NCI-H2029 (cell line): ENCODE measurements at regions not wholly inside any gene's neighbourhood (a gene's known extent, or its start where the extent isn't known, plus 50 kb on each side); places are given as distances from the start of the nearest gene placed in this dataset.
A peak's percentile ranks its signal among the peaks of the same experiment; 100 is the strongest.
"Not testable (repeated sequence)": the region's sequence is repeated elsewhere in the genome, so short reads cannot be mapped to it uniquely, and the experiment has no call there.

Experiments used
- DNase-seq: peaks from one replicate; lab custom pipeline; 2025; lab: John Stamatoyannopoulos, UW

GRCh38 chr1:221575605-221576004 lies 166.3 kb downstream of the DUSP10 start:
- DNase-seq, result peak; percentile 10

GRCh38 chr1:221576268-221576667 lies 165.6 kb downstream of the DUSP10 start:
- peak; percentile 9 for DNase-seq

GRCh38 chr1:221583465-221583864 lies 158.4 kb downstream of the DUSP10 start:
- DNase-seq, result no peak

- not testable (repeated sequence) for DNase-seq
Measured at GRCh38 chr1:221587013-221587412, 154.9 kb downstream of the DUSP10 start.

- not testable (repeated sequence) for DNase-seq
Measured at GRCh38 chr1:221591250-221591649, 150.6 kb downstream of the DUSP10 start.

GRCh38 chr1:221594576-221594975 lies 147.3 kb downstream of the DUSP10 start:
- DNase-seq, result no peak

GRCh38 chr1:221598122-221598521 lies 143.8 kb downstream of the DUSP10 start:
- no peak for DNase-seq

- no peak for DNase-seq
Measured at GRCh38 chr1:221601166-221601565, 140.7 kb downstream of the DUSP10 start.

GRCh38 chr1:221602830-221603229 lies 139.1 kb downstream of the DUSP10 start:
- DNase-seq, result no peak

- DNase-seq, result not testable (repeated sequence)
Measured at GRCh38 chr1:221604390-221604789, 137.5 kb downstream of the DUSP10 start.

- DNase-seq, result no peak
Measured at GRCh38 chr1:221604948-221605347, 136.9 kb downstream of the DUSP10 start.

- DNase-seq, result no peak
Measured at GRCh38 chr1:221605569-221605968, 136.3 kb downstream of the DUSP10 start.

- no peak for DNase-seq
Measured at GRCh38 chr1:221606256-221606655, 135.6 kb downstream of the DUSP10 start.

GRCh38 chr1:221608835-221609320 lies 133.0 kb downstream of the DUSP10 start:
- DNase-seq, result no peak

- DNase-seq, result no peak
Measured at GRCh38 chr1:221611656-221612046, 130.2 kb downstream of the DUSP10 start.

- peak; percentile 63 for DNase-seq
Measured at GRCh38 chr1:221612047-221612777, 129.7 kb downstream of the DUSP10 start.

GRCh38 chr1:221620437-221621384 lies 121.2 kb downstream of the DUSP10 start:
- peak; percentile 59 for DNase-seq

- DNase-seq, result no peak
Measured at GRCh38 chr1:221621683-221622082, 120.2 kb downstream of the DUSP10 start.

GRCh38 chr1:221622389-221622788 lies 119.5 kb downstream of the DUSP10 start:
- DNase-seq, result no peak

- DNase-seq, result no peak
Measured at GRCh38 chr1:221625026-221625425, 116.9 kb downstream of the DUSP10 start.

GRCh38 chr1:221626041-221626440 lies 115.8 kb downstream of the DUSP10 start:
- no peak for DNase-seq

- DNase-seq, result no peak
Measured at GRCh38 chr1:221630236-221630635, 111.7 kb downstream of the DUSP10 start.

GRCh38 chr1:221631556-221631955 lies 110.3 kb downstream of the DUSP10 start:
- DNase-seq, result no peak
